OCI-LY7 (cell line): ENCODE measurements at regions not wholly inside any gene's neighbourhood (a gene's known extent, or its start where the extent isn't known, plus 50 kb on each side); places are given as distances from the start of the nearest gene placed in this dataset.

Experiments
- EZH2phosphoT487 ChIP-seq: fragments of 200-600 bp; sonication (generic); IDR thresholded peaks from 2 replicates; pipeline ENCODE4 v1.6.1; 2018; ENCODE audit warnings: low read depth, borderline replicate concordance, mild to moderate bottlenecking, mixed run types, antibody characterized with exemption, low read length, moderate library complexity, mixed read lengths
- TF ChIP-seq, protein P1 (sequence below): fragments of 200-600 bp; sonication (generic); conservative IDR thresholded peaks from 2 replicates; pipeline ENCODE4 v1.5.1; 2014; ENCODE audit warnings: mild to moderate bottlenecking, antibody characterized with exemption, low read length, moderate library complexity, mixed read lengths

DNA sequence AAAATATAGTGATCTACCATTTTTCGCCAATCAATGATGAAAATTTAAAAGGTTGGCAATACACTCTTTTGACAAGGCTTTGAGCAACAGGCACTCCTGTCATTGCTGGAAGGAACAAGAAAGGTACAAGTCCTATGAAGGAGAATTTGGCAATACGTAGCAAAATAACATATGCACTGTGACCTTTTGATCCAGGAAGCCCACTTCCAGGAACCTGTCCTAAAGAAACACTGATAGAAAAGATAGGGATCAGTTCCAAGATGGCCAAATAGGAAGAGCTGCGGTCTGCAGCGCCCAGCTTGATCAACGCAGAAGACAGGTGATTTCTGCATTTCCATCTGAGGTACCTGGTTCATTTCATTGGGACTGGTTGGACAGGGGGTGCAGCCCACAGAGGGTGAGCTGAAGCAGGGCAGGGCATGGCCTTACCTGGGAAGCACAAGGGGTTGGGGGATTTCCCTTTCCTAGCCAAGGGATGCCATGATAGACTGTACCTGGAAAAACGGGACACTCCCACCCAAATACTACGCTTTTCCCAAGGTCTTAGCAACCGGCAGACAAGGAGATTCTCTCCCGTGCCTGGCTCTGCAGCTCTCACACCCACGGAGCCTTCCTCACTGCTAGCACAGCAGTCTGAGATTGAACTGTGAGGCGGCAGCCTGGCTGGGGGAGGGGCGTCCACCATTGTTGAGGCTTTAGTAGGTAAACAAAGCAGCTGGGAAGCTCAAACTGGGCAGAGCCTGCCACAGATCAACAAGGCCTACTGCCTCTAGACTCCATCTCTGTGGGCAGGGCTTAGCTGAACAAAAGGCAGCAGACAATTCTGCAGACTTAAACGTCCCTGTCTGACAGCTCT is 69.7 kb upstream of the GALNT18 start:
- TF ChIP-seq, protein P1, sequence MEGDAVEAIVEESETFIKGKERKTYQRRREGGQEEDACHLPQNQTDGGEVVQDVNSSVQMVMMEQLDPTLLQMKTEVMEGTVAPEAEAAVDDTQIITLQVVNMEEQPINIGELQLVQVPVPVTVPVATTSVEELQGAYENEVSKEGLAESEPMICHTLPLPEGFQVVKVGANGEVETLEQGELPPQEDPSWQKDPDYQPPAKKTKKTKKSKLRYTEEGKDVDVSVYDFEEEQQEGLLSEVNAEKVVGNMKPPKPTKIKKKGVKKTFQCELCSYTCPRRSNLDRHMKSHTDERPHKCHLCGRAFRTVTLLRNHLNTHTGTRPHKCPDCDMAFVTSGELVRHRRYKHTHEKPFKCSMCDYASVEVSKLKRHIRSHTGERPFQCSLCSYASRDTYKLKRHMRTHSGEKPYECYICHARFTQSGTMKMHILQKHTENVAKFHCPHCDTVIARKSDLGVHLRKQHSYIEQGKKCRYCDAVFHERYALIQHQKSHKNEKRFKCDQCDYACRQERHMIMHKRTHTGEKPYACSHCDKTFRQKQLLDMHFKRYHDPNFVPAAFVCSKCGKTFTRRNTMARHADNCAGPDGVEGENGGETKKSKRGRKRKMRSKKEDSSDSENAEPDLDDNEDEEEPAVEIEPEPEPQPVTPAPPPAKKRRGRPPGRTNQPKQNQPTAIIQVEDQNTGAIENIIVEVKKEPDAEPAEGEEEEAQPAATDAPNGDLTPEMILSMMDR: no peak
- TF ChIP-seq EZH2phosphoT487: no peak
